Activated CD4-positive, alpha-beta T cell treated with anti-CD3 and anti-CD28 coated beads, Interleukin-10, Interleukin-2, amounts not matched to agents 100 ng/mL and 50 ng/mL, durations not matched to agents 16 hours and 8 hours (primary cell): ENCODE measurements at regions not wholly inside any gene's neighbourhood (a gene's known extent, or its start where the extent isn't known, plus 50 kb on each side); places are given as distances from the start of the nearest gene placed in this dataset.

ENCODE experiments used
- DNase-seq: peaks from one replicate; pipeline ENCODE4 v3.0.0-alpha.2; 2020

DNA sequence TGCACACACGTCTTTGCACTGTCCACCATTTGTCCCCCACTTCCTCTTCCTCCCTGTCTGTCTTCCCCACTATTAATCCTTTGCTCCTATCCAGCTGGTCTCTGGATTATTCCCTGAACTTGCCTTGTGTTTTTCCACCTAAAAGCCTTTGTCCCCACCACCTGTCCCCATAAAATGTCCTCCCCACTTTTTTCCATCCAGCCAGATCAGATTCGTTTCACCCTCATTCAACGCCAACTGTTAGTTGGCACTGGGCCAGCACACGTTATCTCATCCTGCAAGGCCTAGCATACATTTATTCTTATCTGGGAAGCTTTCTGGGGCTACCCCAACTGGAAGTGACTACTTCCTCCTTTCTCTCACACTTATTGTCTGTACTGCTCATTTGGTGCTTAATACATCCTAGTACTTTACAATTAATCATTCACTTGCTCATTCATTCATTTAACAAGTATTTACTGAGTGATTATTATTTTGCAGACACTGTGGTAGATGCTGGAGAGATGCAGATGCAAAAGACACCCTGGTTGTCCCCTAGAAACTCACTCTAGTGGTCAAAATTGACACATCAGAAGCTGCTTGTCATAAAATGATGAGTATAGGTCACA lies 96.2 kb downstream of the RASSF10 start:
- DNase-seq: no peak

DNA sequence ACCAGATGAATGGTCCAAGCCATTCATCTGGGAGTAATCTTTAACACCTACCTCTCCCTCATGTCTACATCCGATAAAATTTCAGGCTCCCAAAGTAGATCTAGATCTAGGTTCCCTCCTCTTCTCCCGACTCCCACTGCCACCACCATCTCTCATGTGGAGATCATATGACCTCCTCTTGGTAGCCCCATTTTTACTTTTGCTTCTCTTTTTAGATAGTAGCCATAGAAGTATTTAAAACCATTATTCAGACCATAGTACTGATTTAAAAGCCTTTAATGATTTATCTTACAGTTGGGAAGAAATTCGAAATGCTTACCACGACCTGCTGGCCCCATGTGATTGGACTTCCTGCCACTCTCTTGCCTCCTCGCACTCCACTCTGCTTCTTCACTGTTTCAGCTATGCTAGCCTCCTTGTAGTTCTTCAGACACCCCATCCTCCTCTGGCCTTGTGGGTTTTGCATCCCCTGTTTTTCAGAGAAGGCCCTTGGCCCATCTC lies 98.5 kb downstream of the RASSF10 start:
- no peak for DNase-seq

DNA sequence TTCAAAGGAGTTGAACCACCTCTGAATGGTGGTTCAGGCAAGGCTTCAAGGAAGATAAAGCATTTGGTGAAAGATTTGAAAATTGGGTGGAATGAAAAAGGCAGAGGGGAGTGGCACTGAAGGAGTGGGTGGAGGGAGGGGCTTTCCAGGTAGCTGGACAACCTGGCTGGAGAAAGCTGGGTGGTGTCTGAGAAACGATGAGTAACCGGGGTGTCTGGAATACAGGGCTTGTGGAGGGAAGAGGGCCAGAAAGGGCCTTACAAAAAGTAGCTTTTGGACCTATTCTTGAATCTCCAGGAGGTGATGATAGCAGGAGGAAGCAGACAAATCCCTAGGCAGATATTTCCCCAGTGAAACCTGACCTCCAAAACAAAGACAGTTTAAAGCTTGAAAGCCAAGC lies 99.3 kb downstream of the RASSF10 start:
- DNase-seq: no peak

DNA sequence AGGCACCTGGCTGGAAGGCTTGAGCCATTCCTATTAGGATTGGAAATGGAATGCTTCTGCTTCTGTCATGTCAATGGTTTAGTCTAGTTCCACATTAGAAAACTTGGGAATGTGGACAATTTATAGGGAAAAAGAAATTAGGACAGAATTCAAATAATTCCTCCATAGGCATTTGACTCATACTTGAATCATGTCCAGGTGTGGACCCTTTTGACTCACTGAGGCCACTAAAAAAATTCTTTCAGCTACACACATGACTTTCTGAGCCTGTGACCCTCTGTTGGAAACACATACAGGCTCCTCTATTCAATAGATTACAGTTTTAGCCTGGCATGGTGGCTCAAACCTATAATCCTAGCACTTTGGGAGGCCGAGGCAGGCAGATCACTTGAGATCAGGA lies 100.5 kb downstream of the RASSF10 start:
- no peak for DNase-seq

DNA sequence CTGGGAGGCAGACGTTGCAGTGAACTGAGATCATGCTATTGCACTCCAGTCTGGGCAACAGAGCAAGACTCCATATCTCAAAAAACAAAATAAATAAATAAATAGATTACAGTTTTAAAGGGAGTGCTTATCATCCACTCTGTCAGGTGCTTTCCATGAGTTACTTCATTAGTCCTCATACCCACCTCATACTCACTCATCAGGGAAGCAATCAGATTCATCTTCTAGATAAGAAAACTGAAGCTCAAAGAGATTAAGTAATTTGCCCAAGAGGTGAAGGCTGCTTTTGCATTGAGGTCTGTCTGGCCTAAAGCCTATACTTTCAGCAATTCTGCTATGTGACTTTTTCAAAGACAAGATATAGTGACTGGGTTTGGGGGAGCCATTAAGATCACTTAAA lies 101.0 kb downstream of the RASSF10 start:
- DNase-seq: no peak

DNA sequence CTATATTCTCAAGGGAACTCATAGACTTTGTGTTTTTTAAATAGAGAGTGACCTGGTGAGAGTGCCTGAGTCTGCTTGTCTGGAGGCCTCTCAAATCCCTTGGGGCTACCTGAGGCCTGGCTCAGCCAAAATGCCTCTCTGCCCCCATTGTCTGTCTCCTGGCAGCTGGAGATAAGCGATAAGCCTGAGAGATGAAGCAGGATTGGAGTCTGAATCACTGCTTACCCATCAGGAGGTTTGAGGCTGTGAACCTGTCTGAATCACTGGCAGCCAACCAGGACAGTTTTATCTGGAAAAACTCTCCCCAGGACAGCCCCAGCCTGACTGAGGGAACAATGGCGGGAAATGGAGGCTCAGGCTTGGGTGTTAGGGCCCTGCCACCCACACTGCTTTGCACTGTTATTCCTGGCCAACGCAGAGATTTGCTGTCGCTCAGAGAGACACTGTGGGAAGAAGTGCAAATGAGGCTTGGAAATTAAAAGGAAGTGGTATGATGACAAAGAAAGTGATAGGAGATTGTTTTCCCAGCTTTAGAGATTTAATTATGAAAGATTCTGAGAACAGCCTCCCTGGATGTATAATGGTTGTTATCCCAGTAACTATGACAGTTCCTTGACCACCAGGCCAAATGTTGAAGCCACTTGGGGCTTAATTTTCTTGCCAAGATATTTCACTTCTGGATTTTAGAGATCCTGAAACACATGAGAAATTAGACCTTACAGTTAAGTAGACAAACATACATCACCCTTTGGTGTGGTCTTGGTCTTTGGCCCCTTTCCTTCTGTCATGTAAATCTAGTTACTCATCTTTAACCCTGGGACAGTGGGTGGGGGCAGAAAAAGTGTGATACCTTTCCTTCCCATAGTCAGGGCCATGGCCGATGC lies 102.1 kb downstream of the RASSF10 start:
- DNase-seq: peak; percentile 5

DNA sequence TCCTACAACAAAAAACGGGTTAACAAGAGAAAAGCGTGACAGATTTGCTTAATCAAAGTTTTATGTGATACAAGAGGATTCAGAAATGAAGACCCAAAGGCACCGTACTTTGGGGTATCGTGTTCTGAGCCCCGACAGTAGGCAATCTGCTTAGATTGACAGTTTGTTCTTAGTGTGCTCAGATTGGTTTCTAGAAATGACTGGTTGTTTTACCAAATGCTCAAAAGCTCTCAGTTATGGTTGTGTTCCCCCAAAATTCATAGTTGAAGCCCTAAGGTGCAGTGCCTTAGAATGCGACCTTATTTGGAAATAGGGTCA lies 102.7 kb downstream of the RASSF10 start:
- DNase-seq: peak; percentile 35

DNA sequence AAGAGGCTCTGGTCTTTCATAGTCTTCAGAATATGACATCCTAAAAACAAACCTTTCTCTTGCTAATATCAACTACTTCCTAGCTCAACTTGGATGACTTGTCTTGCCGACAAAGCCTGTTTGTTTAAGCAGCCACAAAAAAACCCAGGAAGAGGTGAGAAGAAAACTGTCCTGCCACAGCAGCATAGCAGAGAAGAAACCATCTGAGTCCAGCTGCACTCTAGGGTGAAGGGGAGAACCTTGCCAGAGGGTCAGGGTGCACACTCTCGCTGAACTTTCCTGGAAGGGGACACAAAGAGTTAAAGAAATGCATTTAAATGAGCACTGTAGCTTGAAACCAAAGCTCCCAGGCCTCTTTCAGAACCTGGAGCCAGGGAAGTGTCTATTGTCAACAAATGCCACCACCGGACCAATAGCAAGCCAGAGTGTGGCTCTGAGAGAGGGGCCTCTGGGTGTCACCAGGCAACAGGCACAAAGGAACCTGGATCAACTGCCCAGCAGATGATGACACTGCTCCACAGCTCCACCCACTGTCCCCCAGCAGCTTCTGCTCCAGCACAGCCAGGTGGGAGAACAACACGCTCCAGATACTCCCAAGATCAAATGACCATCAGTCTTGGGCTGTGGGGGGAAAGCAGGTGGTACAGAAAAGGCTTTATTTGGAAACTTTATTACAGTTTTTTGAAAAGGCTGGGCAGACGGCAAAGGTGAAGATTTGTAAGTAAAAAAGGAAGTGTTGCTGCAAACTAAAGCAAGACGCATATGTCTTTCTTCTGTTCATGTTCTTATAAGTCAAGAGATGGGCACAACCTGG lies 105.7 kb downstream of the RASSF10 start:
- no peak for DNase-seq

DNA sequence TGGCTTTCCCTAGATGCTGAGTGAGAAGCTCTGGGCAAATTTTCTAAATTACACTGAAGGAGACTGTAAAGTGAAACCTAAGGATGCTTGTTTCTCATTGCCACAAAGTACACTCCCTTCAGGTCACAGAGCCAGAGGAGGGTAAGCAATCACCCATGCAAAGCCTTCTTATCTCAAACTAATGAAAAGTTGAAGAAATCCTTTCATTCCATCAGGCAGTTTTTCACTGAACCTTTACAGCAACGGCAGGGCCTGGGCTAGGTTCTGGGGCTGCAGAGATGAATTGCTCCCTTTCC lies 106.2 kb downstream of the RASSF10 start:
- DNase-seq: no peak

DNA sequence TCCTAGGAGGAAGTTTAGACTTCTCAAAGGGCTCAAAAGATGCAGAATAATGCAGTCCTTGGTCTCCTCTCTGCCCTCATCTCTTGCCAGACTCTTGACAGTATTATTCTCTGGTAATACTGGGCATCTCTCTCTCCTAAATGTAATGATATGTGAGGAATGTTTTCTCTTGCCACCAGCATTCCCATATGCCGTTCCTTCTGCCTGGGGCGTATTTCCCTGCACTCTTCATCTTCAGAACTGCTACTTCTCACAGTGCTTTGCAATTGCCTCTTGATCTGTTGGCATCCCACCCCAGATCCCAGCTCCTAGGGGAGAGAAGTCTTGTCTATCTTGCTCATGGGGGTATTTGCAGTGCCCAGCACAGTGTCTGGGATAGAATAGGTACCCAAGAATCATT lies 107.4 kb downstream of the RASSF10 start:
- DNase-seq: no peak

DNA sequence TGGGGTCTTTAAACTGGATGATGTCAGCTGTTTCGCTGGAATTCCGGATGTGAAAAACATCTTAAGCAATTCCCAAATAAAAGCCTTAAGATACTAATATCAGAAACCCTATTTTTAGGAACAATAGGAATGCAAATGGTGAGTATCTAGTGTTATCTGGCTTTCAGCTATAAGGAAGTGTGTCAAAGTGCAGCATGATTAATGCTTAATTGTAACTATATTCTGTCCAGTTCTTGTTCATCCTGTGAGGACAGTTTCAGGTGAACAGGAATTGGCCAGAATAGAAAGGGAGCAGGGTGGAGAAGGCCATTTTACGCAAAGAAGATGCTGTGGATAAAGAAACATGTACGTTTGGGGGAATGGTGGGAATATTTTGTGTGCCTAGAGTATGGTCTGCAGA lies 108.2 kb downstream of the RASSF10 start:
- DNase-seq: no peak

DNA sequence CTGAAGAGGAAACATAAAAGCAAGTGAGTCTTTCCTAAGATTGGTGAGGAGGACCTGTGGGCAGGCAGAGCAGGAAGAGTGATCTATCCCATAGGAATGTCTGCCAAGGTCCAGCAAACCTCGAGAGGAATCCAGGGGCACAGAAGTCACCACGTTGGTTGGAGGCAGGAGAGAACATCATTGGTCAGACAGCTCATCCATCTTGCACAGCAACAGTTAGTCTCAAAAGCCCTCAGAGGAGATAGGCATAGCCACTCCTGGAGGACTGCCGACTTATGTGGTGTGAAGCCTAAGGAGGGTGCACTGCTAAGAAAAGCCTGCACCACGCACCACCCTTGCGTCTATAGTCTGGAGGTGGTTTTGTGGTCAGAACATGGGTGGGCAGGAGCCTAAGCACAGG lies 109.1 kb downstream of the RASSF10 start:
- no peak for DNase-seq

DNA sequence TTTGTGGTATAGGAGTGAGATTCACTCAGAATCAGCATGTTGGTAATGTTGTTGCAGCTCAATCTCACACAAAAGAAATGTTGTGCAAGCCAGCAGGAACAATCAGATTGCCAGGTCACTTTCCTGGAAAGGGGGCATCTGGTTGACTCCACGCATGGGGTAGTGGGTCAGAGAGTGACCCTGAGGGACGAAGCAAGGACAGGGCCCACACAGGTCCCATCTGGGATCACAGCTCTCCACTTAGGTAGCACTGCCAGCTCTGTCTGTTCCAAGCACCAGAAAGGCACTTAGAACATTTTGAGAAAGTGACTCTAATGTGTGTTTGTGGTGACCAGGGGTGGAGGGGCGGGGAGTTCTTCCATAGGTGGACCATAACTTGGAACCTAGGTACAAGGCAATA lies 109.5 kb downstream of the RASSF10 start:
- DNase-seq: no peak

DNA sequence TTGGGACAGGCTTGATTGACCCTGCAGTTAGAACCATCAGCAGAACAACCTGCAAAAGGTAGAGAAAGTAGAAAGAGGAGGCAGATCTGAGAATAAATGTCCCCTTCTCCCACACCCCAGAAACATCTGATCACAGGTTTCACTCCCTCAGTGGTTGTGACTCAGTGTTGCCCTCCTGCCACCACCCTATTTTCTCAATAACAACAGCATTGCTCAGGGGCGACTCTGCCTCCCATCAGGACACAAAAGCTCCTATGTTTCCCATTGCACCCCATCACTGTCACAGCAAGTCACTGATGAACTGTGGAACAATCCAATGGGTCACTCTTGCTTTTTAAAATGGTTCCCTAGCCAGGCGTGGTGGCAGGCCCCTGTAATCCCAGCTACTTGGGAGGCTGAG lies 110.2 kb downstream of the RASSF10 start:
- no peak for DNase-seq

DNA sequence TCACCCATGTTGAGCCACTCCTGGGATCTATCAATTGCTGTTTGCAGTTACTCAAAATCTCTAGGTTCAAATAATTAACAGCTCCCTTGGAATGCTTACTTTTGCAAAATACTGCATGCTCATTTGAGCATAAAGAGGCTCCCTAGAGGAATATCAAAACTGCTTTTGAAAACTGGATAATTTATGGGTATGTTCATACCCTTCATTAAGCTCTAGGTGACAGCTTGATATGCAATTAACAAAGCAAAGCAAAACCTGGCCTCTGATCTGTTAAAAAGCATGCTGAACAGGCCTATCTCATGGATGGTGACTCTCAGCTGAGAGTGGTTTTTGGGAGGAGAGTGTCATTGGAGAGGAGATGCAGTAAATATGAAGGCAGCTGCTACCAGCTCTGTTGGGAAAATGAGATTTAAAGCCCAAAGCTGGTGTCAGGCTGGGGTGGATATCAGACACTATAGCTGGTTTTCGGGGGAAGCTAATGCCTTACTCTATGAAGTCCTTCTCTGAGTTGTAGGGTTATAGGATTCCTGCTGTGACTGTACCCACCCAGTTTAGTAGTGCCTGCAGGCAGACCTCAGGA lies 110.9 kb downstream of the RASSF10 start:
- no peak for DNase-seq

DNA sequence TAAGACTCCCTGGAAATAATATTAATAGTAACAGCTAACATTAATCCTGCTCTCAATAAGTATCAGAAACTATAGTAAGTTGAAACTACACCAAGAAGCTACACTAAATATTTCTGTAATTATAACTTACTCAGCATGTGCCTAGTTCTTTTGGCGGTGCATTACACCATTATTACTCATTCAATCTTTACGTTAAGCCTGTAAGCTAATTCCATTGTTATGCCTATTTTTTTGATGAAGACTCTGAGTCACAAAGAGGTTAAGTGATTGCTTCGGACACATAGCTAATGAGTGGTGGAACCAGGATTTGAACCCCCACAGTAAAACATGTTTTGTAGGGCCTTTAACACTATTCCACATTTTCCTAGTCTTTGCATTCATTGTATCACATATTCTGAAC lies 111.6 kb downstream of the RASSF10 start:
- DNase-seq: no peak

DNA sequence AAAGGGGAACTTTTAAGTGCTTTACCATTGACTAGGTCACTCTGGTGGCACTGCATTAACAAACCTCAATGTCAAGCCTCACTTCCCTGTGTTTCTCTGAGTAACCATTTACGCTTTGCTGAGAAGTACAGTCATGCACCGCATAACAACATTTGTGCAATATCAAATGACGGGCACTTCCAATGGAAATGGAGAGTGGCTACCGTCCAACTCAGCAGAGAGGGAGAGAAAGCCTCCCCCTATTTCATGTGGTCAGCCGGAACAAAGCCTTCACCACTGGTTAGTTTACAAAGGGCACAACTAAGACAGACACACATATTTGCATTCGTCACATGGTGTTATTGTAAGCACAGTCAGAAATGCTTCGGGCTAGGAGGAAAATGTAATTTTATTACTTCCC lies 117.3 kb downstream of the RASSF10 start:
- no peak for DNase-seq

DNA sequence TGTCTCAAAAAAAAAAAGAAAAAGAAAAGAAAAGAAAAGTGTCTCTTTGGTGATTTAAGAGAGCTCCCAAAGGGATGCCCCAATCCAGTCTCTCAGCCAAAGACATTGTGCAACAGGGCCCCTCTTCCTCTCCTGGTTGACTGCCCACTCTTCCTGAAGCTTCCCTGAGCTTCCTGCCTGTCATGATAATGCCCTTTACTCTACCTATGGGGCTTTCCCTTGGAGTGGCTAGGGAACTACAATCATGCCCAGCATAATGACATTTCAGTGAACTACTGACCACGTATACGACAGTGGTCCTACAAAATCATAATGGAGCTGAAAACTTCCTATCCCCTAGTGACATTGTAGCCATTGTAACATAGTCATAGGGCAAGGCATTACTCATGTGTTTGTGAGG lies 118.0 kb downstream of the RASSF10 start:
- no peak for DNase-seq

DNA sequence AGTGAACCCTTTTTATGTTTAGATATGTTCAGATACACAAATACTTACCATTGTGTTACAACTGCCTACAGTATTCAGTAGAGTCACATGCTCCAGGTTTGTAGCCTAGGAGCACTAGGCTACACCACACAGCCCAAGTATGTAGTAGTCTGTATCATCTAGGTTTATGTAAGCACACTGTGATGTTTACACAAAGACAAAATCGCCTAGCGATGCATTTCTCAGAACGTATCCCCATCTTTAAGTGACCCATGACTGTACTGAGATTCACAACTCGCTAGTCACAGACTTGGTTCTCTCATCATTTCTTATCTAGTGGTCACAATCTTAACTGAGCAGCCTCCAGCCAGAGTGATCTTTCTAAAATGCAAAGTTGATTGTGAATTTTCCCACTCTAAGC lies 119.2 kb downstream of the RASSF10 start:
- no peak for DNase-seq

DNA sequence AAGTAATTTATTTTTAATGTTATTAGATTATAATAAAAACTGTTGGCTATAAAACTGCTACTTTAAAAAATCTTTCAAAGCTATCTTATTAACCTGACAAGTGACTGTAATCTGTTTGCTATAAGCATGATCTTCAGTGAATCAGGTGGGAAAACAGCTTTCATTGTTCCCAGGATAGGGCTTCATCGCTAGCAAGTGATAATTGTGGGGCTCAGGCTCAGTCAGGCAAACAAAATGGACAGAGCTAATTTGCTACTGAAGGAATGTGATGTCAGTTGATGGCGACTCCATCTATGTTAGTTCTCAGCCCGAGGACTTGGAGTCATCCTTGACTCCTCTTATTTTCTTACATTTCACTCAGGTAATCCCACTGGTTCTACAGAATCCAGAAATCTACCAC lies 125.0 kb downstream of the RASSF10 start:
- no peak for DNase-seq

DNA sequence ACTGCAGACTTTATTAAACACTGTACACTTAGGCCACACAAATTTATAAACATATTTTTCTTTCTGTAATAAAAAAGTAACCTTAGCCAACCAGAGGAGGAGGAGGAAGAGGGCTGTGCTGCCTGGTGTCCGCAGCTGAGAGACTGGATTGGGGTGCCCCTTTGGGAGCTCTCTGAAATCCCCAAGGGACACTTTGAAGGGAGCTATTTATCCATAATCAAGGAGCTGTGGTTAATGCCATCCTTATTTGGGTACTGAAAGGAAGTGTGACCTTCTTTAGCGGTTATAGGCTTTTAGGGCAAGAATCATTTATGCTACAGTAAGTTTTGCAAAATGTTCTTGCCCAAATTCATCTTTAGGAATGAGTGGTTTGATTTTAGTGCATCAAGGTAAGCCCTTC lies 125.8 kb downstream of the RASSF10 start:
- no peak for DNase-seq

DNA sequence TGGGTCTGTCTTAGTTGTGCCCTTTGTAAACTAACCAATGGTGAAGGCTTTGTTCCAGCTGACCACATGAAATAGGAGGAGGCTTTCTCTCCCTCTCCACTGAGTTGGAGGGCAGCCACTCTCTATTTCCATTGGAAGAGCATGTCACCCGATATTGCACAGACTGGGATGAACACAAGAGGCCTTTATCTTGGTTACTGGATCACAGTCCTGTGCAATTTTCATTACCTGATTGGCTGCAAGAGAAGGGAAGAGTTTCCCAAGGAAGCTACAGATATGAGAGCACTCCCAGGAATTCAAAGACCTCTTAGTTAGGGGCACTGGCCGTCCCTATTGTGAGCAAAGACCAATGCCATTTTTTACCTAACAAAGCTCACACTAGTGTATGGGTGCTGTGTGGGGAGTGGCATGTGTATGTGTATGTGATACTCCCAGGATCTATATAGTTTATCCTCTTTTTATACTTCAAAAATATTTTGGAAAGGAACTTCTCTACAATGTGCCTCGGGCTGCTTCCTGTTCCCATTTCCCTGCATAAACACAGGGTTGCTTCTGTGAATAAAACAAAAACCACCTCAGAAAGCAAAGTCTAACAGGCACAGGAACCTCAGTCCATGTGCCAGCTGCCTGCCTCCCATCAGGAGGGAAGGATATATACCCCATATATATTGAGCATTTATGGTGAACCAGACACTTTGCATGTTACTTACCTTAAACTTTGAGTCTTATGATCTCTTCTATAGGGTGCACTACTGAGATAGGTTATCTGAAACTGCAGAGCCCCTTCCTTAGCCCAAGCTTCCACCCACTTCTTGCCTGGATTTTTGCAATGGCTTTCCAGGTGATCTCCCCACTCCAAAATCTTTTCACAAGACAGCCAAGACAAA lies 126.5 kb downstream of the RASSF10 start:
- no peak for DNase-seq

DNA sequence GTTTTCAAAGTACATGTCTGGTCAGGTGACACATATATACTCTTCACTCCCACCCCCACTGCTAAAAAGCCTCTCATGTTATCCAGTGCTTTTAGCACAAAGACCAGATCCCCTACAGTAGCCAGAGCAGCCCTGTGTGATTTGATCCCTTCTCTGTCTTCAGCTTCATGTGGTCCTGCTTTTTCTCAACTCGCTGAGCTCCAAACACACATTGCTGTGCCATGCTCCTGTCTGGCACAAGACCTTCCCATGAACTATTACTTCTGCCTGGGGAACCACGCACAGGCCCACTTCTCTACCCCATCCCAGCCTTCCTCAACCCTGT lies 127.1 kb downstream of the RASSF10 start:
- no peak for DNase-seq
